ENCODE measurements at regions not wholly inside any gene's neighbourhood (a gene's known extent, or its start where the extent isn't known, plus 50 kb on each side); places are given as distances from the start of the nearest gene placed in this dataset.

- no peak overlapping the region for H3K4me3 ChIP-seq (ENCODE audit: low read depth in 2 of 2, low read length in 2 of 2)
- ChIA-PET CTCF (no interaction called here), POLR2A (no interaction called here)
- H3K27ac ChIP-seq (ENCODE audit: low read length): peak overlapping the region; percentile 97
- H3K27me3 ChIP-seq (ENCODE audit: control insufficient read depth, insufficient read depth, low read length): no peaks in the 10 kb centered on the region
- intact Hi-C loops (cut with micrococcal nuclease; ENCODE audit: unreplicated experiment): no loop called here
- ATAC-seq (peak; percentile 99), DNase-seq (ENCODE audit: low read depth, low spot score) (peak; percentile 94)
- H3K4me1 ChIP-seq (ENCODE audit: control insufficient read depth, insufficient read depth, low read length): peaks cover 12% of the 10 kb centered on the region
- H3K9me3 ChIP-seq (ENCODE audit: control insufficient read depth, insufficient read depth, low read depth, low read length): peaks cover 34% of the 10 kb centered on the region
- in situ Hi-C loops (cut with HindIII; ENCODE audit: low pct_unique_long_range_greater_than_20kb, low sequenced_read_pairs): no loop called here
- BruUV-seq (replicated peaks): TSS peak; percentile 99
- no peaks in the 10 kb centered on the region for H3K36me3 ChIP-seq (ENCODE audit: control insufficient read depth, insufficient read depth, low read length)
- TF ChIP-seq TCF7L2 (IDR thresholded peaks at IDR 0.05; ENCODE audit: low read depth, low read length): peak; percentile 84
- TF ChIP-seq SIN3A (IDR thresholded peaks at IDR 0.05; ENCODE audit: borderline replicate concordance, insufficient read depth, low read depth, low read length): no peak
- TF ChIP-seq CTCF (IDR thresholded peaks at IDR 0.05): no peak
- TF ChIP-seq REST (IDR thresholded peaks at IDR 0.05; ENCODE audit: insufficient read depth in 1 of 2, low read depth in 2 of 2, low read length in 1 of 2): no peak
- TF ChIP-seq POLR2AphosphoS5 (IDR thresholded peaks at IDR 0.05; ENCODE audit: low read depth, low read length): peak; percentile 62; the same call in 1 of the 2 replicates
Observed at GRCh38 chr10:4663162-4663992, 162.6 kb upstream of the AKR1E2 start.

- Histone ChIP-seq H3K4me3 (ENCODE audit: low read depth in 2 of 2, low read length in 2 of 2) (no peak overlapping the region), H3K36me3 (ENCODE audit: control insufficient read depth, insufficient read depth, low read length) (no peaks in the 10 kb centered on the region), H3K27me3 (ENCODE audit: control insufficient read depth, insufficient read depth, low read length) (no peaks in the 10 kb centered on the region), H3K4me1 (ENCODE audit: control insufficient read depth, insufficient read depth, low read length) (peaks cover 12% of the 10 kb centered on the region), H3K9me3 (ENCODE audit: control insufficient read depth, insufficient read depth, low read depth, low read length) (peaks cover 39% of the 10 kb centered on the region), H3K27ac (ENCODE audit: low read length) (peak overlapping the region; percentile 97)
- in situ Hi-C loops (cut with HindIII; ENCODE audit: low pct_unique_long_range_greater_than_20kb, low sequenced_read_pairs) (no loop called here), intact Hi-C loops (cut with micrococcal nuclease; ENCODE audit: unreplicated experiment) (no loop called here)
- BruUV-seq (replicated peaks): TSS peak; percentile 63
- no peak for DNase-seq (ENCODE audit: low read depth, low spot score)
- no peak for TF ChIP-seq POLR2AphosphoS5 (IDR thresholded peaks at IDR 0.05; ENCODE audit: low read depth, low read length)
- ChIA-PET CTCF (no interaction called here), POLR2A (no interaction called here)
- ATAC-seq: peak; percentile 65
Observed at GRCh38 chr10:4662576-4663161, 163.3 kb upstream of the AKR1E2 start.

Measured in Panc1 (cell line).